ENCODE measurements at regions not wholly inside any gene's neighbourhood (a gene's known extent, or its start where the extent isn't known, plus 50 kb on each side); places are given as distances from the start of the nearest gene placed in this dataset.

- TF ChIP-seq CTCF (IDR thresholded peaks at IDR 0.05; ENCODE audit: low read depth, low read length): no peak
- ChIA-PET CTCF (no interaction called here), POLR2A (no interaction called here)
- Histone ChIP-seq H3K9me3 (ENCODE audit: control insufficient read depth, insufficient read depth, low read length) (no peaks in the 10 kb centered on the region), H3K27me3 (ENCODE audit: control insufficient read depth, insufficient read depth, low read length) (no peaks in the 10 kb centered on the region), H3K4me3 (ENCODE audit: low read depth, low read length) (no peak overlapping the region), H3K27ac (ENCODE audit: low read depth, low read length) (no peak overlapping the region)
- DNase-seq (ENCODE audit: low read depth, low spot score): no peak
These were observed 68.0 kb upstream of the HMGA2 start for GRCh38 chr12:65756267-65756666.

GRCh38 chr12:65756956-65757511 lies 67.2 kb upstream of the HMGA2 start:
- H3K4me3 ChIP-seq (ENCODE audit: low read depth, low read length): no peak overlapping the region
- no peak for TF ChIP-seq CTCF (IDR thresholded peaks at IDR 0.05; ENCODE audit: low read depth, low read length)
- H3K9me3 ChIP-seq (ENCODE audit: control insufficient read depth, insufficient read depth, low read length): no peaks in the 10 kb centered on the region
- H3K27me3 ChIP-seq (ENCODE audit: control insufficient read depth, insufficient read depth, low read length): no peaks in the 10 kb centered on the region
- ChIA-PET CTCF (no interaction called here), POLR2A (no interaction called here)
- no peak overlapping the region for H3K27ac ChIP-seq (ENCODE audit: low read depth, low read length)
- no peak for DNase-seq (ENCODE audit: low read depth, low spot score)

- Histone ChIP-seq H3K27ac (ENCODE audit: low read depth, low read length) (no peak overlapping the region), H3K27me3 (ENCODE audit: control insufficient read depth, insufficient read depth, low read length) (no peaks in the 10 kb centered on the region), H3K4me3 (ENCODE audit: low read depth, low read length) (no peak overlapping the region), H3K9me3 (ENCODE audit: control insufficient read depth, insufficient read depth, low read length) (no peaks in the 10 kb centered on the region)
- DNase-seq (ENCODE audit: low read depth, low spot score): no peak
- CTCF ChIA-PET: interaction anchor here (0.7 kb wide), 1 partner anchor 19 kb away, joined by 3 read pairs; no protein-coding TSS in a partner anchor
- TF ChIP-seq CTCF (IDR thresholded peaks at IDR 0.05; ENCODE audit: low read depth, low read length): no peak
- POLR2A ChIA-PET: no interaction called here
These were observed 65.9 kb upstream of the HMGA2 start for GRCh38 chr12:65758401-65758800.

DNA sequence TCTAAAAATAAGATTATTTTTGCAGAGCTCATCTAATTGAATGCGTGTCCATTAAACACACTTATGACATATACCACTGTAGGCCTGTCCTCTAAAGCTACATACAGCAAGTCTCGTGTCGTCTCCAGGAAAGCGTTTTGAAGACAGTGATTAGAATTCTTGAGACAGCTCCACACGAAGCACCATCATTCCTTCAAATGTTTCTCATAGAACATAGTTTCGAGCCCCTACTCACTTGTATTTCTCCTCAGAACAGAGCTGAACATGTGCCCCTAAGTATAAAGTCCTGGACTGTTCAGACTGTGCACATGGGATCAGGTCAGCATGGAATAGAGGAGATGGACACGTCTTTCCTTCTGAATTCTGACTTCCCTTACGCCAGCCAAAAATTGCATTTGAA lies 64.5 kb upstream of the HMGA2 start:
- H3K4me3 ChIP-seq (ENCODE audit: low read depth, low read length): no peak overlapping the region
- H3K27me3 ChIP-seq (ENCODE audit: control insufficient read depth, insufficient read depth, low read length): no peaks in the 10 kb centered on the region
- POLR2A ChIA-PET: interaction anchor here (0.6 to 0.7 kb wide), 2 partner anchors 19 to 131 kb away, joined by 3 read pairs; no protein-coding TSS in a partner anchor
- H3K27ac ChIP-seq (ENCODE audit: low read depth, low read length): no peak overlapping the region
- CTCF ChIA-PET: no interaction called here
- H3K9me3 ChIP-seq (ENCODE audit: control insufficient read depth, insufficient read depth, low read length): no peaks in the 10 kb centered on the region
- no peak for DNase-seq (ENCODE audit: low read depth, low spot score)
- no peak for TF ChIP-seq CTCF (IDR thresholded peaks at IDR 0.05; ENCODE audit: low read depth, low read length)

DNA sequence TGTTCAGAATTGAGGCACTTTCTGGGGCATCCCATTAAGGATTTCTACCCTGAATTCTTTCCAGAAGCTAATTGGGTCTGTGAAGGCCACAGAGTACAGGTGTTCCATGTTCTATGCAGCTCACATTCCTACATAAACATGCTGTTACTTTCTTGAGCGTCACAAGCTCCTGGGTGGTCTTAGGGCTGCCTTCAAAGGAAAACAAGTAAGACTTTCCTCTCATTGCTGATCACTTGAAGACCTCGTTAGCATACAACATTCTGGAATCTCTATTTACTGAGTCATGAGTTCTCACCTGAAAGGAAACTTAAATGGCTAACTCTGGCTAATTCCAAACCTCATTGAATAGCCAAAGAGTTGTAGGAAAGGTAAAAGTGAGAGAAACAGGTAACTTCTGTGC lies 63.0 kb upstream of the HMGA2 start:
- POLR2A ChIA-PET: no interaction called here
- Histone ChIP-seq H3K9me3 (ENCODE audit: control insufficient read depth, insufficient read depth, low read length) (no peaks in the 10 kb centered on the region), H3K27me3 (ENCODE audit: control insufficient read depth, insufficient read depth, low read length) (no peaks in the 10 kb centered on the region), H3K4me3 (ENCODE audit: low read depth, low read length) (no peak overlapping the region), H3K27ac (ENCODE audit: low read depth, low read length) (no peak overlapping the region)
- CTCF ChIA-PET: interaction anchor here (0.6 kb wide), 1 partner anchor 9 kb away, joined by 6 read pairs; no protein-coding TSS in a partner anchor
- TF ChIP-seq CTCF (IDR thresholded peaks at IDR 0.05; ENCODE audit: low read depth, low read length): no peak
- no peak for DNase-seq (ENCODE audit: low read depth, low spot score)
